ENCODE measurements at regions not wholly inside any gene's neighbourhood (a gene's known extent, or its start where the extent isn't known, plus 50 kb on each side); places are given as distances from the start of the nearest gene placed in this dataset.

DNA sequence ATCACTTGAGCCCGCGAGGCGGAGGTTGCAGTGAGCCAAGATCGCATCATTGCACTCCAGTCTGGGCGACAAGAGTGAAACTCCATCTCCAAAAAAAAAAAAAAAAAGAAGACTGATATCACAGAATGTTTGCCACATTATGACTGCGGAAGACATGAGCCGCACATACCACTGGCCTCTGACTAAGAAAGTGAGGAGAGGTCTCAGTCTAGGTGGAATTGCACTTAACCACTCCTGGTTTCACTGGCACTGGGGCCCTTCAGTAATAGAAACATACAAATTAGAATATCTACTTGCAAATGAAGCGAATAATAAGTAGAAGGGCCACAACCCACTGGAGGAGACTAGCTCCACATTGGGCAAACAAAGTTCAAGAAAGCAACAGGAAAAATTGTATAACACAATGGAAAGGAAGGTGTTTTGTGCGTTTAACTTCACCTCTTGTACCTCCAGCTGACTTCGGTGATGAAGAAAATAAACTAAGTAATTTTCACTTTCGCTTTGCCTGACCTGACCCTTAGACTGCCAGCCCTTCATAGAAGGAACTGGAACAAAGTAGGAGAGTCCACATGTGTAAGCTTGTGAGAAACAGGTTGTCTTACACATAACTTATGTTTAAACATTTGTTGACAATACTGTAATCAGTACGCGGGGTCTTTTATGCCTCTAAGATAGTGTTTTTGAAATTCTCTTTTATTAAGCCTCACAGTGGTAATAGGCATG, 147.5 kb upstream of the TSHZ2 start (continued):
- TF ChIP-seq, protein P1, sequence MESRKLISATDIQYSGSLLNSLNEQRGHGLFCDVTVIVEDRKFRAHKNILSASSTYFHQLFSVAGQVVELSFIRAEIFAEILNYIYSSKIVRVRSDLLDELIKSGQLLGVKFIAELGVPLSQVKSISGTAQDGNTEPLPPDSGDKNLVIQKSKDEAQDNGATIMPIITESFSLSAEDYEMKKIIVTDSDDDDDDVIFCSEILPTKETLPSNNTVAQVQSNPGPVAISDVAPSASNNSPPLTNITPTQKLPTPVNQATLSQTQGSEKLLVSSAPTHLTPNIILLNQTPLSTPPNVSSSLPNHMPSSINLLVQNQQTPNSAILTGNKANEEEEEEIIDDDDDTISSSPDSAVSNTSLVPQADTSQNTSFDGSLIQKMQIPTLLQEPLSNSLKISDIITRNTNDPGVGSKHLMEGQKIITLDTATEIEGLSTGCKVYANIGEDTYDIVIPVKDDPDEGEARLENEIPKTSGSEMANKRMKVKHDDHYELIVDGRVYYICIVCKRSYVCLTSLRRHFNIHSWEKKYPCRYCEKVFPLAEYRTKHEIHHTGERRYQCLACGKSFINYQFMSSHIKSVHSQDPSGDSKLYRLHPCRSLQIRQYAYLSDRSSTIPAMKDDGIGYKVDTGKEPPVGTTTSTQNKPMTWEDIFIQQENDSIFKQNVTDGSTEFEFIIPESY (IDR thresholded peaks at IDR 0.05), result peak; percentile 24
- no peak for TF ChIP-seq TAF1 (conservative IDR thresholded peaks at IDR 0.05)

DNA sequence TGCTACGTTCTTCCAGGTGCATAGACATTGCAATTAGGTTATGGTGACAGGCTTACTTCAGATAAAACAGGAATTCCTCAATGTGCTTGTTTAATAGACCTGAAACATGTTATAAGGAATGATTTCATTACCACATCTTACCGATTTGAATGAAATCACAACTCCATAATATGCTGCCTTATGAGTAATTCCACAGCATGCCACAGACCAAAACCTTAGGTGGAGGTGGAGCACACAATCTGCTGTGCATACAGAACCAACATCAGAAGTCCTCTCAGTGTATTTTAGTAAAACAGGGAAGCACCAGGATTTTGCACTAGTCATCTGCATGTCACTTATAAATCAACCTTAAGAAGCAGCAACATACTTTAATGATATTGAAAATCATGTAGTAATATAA, 148.9 kb upstream of the TSHZ2 start:
- no peak for DNase-seq (ENCODE audit: low spot score)
- H3K9me3 ChIP-seq (ENCODE audit: control insufficient read depth in 4 of 4, low read length in 3 of 4), result no peaks in the 10 kb centered on the region
- no peaks in the 10 kb centered on the region for H3K27me3 ChIP-seq (ENCODE audit: control insufficient read depth in 4 of 4, insufficient read depth in 4 of 4, low read length in 3 of 4)
- H3K27ac ChIP-seq (ENCODE audit: low read depth in 1 of 2, low read length in 2 of 2), result no peak overlapping the region
- 90% methylated on average over 2 of the region's 2 CpGs for WGBS
- no peaks in the 10 kb centered on the region for H3K36me3 ChIP-seq (ENCODE audit: control insufficient read depth in 4 of 4, insufficient read depth in 3 of 4, low read depth in 1 of 4, low read length in 3 of 4)
- H3K4me1 ChIP-seq (ENCODE audit: control insufficient read depth in 4 of 4, insufficient read depth in 4 of 4, low read length in 3 of 4), result peaks cover 0 to 3% (median 0%) of the 10 kb centered on the region in 4 donors
- H3K9ac ChIP-seq (ENCODE audit: low read depth in 1 of 2, low read length in 2 of 2), result no peak overlapping the region
- H3K4me3 ChIP-seq (ENCODE audit: low read depth in 1 of 3, low read length in 3 of 3), result no peak overlapping the region
- no peak for TF ChIP-seq NR2F2 (IDR thresholded peaks at IDR 0.05)

DNA sequence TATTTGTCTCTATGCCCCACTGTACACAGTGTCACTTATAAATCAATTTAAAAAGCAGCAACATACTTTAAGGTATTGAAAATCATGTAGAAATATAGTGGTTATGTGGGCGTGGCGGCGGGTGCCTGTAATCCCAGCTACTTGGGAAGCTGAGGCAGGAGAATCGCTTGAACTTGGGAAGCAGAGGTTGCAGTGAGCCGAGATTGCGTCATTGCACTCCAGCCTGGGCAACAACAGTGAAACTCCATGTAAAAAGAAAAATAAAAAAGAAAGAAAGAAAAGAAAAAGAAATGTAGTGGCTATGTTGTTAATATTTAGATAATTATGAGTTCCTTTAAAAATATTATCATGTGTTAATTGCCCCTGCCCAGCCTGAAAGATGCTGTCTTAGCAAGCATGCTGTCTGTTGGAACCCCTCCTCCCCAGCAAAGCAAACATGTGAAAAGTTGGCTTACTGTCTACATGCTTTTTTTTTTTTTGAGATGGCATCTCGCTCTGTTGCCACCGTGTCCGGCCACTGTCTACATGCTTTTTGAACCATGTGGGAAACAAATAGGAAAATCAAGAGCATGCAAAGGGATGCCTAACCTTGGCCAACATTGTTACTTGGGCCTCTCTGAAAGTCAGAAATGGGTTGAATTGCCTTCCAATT, 151.4 kb upstream of the TSHZ2 start:
- DNase-seq (ENCODE audit: low spot score), result no peak
- Histone ChIP-seq H3K27ac (ENCODE audit: low read depth in 1 of 2, low read length in 2 of 2) (no peak overlapping the region), H3K36me3 (ENCODE audit: control insufficient read depth in 4 of 4, insufficient read depth in 3 of 4, low read depth in 1 of 4, low read length in 3 of 4) (no peaks in the 10 kb centered on the region), H3K9me3 (ENCODE audit: control insufficient read depth in 4 of 4, low read length in 3 of 4) (no peaks in the 10 kb centered on the region), H3K9ac (ENCODE audit: low read depth in 1 of 2, low read length in 2 of 2) (no peak overlapping the region), H3K27me3 (ENCODE audit: control insufficient read depth in 4 of 4, insufficient read depth in 4 of 4, low read length in 3 of 4) (no peaks in the 10 kb centered on the region), H3K4me3 (ENCODE audit: low read depth in 1 of 3, low read length in 3 of 3) (no peak overlapping the region), H3K4me1 (ENCODE audit: control insufficient read depth in 4 of 4, insufficient read depth in 4 of 4, low read length in 3 of 4) (peaks cover 0 to 3% (median 0%) of the 10 kb centered on the region in 4 donors)
- TF ChIP-seq RXRA (IDR thresholded peaks at IDR 0.05) (peak in 1 of 2 donors; percentile 7), FOXA1 (IDR thresholded peaks at IDR 0.05) (no peak)
- 78% methylated on average over 9 of the region's 9 CpGs for WGBS

DNA sequence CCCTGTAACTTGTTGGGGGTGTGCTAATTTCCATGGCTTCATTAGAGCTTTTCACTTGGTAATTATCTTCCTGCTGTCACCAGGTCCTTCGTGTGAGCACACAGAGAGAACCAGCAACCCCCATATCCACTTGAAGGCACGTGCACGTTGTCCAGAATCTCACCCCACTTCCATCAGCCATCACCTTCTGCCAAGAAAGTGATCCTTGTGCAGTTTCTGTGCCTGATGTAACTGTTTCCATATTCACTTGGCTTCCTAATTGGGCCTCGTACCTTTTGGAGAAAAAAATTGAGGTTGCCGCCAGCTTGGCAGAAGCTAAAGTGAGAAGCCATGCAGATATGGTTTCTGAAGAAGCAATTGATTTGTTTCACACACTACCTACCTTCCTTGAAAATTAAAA, 153.7 kb upstream of the TSHZ2 start:
- 93% methylated on average over 5 of the region's 5 CpGs for WGBS
- DNase-seq (ENCODE audit: low spot score), result no peak
- H3K27ac ChIP-seq (ENCODE audit: low read depth in 1 of 2, low read length in 2 of 2), result no peak overlapping the region
- no peak overlapping the region for H3K4me3 ChIP-seq (ENCODE audit: low read depth in 1 of 3, low read length in 3 of 3)
- no peaks in the 10 kb centered on the region for H3K36me3 ChIP-seq (ENCODE audit: control insufficient read depth in 4 of 4, insufficient read depth in 3 of 4, low read depth in 1 of 4, low read length in 3 of 4)
- no peaks in the 10 kb centered on the region for H3K27me3 ChIP-seq (ENCODE audit: control insufficient read depth in 4 of 4, insufficient read depth in 4 of 4, low read length in 3 of 4)
- TF ChIP-seq EGR1 (IDR thresholded peaks at IDR 0.05; ENCODE audit: low read depth in 2 of 2) (no peak), NR2F2 (IDR thresholded peaks at IDR 0.05) (no peak), RAD21 (IDR thresholded peaks at IDR 0.05) (no peak), RXRA (IDR thresholded peaks at IDR 0.05) (no peak), HNF4A (conservative IDR thresholded peaks at IDR 0.05) (no peak), YY1 (IDR thresholded peaks at IDR 0.05) (no peak), GABPA (IDR thresholded peaks at IDR 0.05 in 1 of 2, conservative IDR thresholded peaks at IDR 0.05 in 1 of 2) (no peak), FOXA2 (IDR thresholded peaks at IDR 0.05) (no peak), TAF1 (conservative IDR thresholded peaks at IDR 0.05) (no peak), SP1 (IDR thresholded peaks at IDR 0.05) (no peak)
- TF ChIP-seq, protein P2, sequence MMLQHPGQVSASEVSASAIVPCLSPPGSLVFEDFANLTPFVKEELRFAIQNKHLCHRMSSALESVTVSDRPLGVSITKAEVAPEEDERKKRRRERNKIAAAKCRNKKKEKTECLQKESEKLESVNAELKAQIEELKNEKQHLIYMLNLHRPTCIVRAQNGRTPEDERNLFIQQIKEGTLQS (IDR thresholded peaks at IDR 0.05), result no peak
- TF ChIP-seq, protein P1 (IDR thresholded peaks at IDR 0.05), result no peak
- TF ChIP-seq, protein P3, sequence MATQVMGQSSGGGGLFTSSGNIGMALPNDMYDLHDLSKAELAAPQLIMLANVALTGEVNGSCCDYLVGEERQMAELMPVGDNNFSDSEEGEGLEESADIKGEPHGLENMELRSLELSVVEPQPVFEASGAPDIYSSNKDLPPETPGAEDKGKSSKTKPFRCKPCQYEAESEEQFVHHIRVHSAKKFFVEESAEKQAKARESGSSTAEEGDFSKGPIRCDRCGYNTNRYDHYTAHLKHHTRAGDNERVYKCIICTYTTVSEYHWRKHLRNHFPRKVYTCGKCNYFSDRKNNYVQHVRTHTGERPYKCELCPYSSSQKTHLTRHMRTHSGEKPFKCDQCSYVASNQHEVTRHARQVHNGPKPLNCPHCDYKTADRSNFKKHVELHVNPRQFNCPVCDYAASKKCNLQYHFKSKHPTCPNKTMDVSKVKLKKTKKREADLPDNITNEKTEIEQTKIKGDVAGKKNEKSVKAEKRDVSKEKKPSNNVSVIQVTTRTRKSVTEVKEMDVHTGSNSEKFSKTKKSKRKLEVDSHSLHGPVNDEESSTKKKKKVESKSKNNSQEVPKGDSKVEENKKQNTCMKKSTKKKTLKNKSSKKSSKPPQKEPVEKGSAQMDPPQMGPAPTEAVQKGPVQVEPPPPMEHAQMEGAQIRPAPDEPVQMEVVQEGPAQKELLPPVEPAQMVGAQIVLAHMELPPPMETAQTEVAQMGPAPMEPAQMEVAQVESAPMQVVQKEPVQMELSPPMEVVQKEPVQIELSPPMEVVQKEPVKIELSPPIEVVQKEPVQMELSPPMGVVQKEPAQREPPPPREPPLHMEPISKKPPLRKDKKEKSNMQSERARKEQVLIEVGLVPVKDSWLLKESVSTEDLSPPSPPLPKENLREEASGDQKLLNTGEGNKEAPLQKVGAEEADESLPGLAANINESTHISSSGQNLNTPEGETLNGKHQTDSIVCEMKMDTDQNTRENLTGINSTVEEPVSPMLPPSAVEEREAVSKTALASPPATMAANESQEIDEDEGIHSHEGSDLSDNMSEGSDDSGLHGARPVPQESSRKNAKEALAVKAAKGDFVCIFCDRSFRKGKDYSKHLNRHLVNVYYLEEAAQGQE (IDR thresholded peaks at IDR 0.05), result no peak
- TF ChIP-seq, protein P4, sequence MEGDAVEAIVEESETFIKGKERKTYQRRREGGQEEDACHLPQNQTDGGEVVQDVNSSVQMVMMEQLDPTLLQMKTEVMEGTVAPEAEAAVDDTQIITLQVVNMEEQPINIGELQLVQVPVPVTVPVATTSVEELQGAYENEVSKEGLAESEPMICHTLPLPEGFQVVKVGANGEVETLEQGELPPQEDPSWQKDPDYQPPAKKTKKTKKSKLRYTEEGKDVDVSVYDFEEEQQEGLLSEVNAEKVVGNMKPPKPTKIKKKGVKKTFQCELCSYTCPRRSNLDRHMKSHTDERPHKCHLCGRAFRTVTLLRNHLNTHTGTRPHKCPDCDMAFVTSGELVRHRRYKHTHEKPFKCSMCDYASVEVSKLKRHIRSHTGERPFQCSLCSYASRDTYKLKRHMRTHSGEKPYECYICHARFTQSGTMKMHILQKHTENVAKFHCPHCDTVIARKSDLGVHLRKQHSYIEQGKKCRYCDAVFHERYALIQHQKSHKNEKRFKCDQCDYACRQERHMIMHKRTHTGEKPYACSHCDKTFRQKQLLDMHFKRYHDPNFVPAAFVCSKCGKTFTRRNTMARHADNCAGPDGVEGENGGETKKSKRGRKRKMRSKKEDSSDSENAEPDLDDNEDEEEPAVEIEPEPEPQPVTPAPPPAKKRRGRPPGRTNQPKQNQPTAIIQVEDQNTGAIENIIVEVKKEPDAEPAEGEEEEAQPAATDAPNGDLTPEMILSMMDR (IDR thresholded peaks at IDR 0.05; ENCODE audit: low read depth, low read length, missing input control), result no peak
- no peaks in the 10 kb centered on the region for H3K4me1 ChIP-seq (ENCODE audit: control insufficient read depth in 4 of 4, insufficient read depth in 4 of 4, low read length in 3 of 4)
- no peaks in the 10 kb centered on the region for H3K9me3 ChIP-seq (ENCODE audit: control insufficient read depth in 4 of 4, low read length in 3 of 4)
- H3K9ac ChIP-seq (ENCODE audit: low read depth in 1 of 2, low read length in 2 of 2), result no peak overlapping the region
